ENCODE measurements at regions not wholly inside any gene's neighbourhood (a gene's known extent, or its start where the extent isn't known, plus 50 kb on each side); places are given as distances from the start of the nearest gene placed in this dataset.

- TF ChIP-seq POLR2A (IDR thresholded peaks at IDR 0.05; ENCODE audit: low read depth, low read length) (no peak), POLR2AphosphoS5 (IDR thresholded peaks at IDR 0.05; ENCODE audit: low read depth, low read length) (no peak)
These were observed 124.4 kb upstream of the KIF5B start for GRCh38 chr10:32180390-32181280.
